Globus pallidus (tissue), 1 donor: ENCODE measurements at regions not wholly inside any gene's neighbourhood (a gene's known extent, or its start where the extent isn't known, plus 50 kb on each side); places are given as distances from the start of the nearest gene placed in this dataset.
"Not testable (repeated sequence)": the region's sequence is repeated elsewhere in the genome, so short reads cannot be mapped to it uniquely, and the experiment has no call there.

Source experiments
- DNase-seq: peaks from one replicate; pipeline ENCODE4 v3.0.0-alpha.2; 2015; ENCODE audit warnings: low spot score

DNA sequence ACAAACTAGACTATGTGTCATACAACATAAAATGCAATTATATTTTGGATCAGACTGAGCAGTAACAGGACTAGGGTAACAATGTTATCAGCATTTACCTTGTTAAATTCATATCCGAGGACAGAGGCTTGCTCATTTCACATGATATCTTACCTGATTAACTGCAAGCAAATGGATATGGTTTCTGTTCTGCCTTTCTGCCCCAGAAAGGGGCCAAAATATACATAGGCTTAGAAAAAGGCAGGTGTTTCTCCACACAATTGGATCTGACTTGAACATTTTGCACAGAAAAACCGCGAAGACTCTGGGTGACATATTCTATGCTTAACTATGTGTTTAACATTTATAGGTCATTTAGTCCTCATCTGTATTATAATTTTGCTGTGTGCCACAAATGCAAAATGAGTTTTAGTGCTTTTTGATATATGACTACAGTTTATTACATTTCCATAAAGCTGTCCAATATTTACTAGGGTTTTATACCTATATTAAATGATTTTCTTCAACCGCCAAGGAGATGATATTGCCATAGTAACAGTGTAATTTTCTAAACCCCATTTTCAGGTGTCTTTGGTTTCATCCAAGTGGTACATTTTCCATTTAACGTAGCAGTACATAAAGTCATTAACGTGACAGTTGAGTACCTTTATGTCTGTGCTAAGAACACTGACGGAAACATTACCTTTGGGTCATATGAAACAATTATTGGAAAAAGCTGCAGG lies 249.3 kb upstream of the KRR1 start:
- no peak for DNase-seq

DNA sequence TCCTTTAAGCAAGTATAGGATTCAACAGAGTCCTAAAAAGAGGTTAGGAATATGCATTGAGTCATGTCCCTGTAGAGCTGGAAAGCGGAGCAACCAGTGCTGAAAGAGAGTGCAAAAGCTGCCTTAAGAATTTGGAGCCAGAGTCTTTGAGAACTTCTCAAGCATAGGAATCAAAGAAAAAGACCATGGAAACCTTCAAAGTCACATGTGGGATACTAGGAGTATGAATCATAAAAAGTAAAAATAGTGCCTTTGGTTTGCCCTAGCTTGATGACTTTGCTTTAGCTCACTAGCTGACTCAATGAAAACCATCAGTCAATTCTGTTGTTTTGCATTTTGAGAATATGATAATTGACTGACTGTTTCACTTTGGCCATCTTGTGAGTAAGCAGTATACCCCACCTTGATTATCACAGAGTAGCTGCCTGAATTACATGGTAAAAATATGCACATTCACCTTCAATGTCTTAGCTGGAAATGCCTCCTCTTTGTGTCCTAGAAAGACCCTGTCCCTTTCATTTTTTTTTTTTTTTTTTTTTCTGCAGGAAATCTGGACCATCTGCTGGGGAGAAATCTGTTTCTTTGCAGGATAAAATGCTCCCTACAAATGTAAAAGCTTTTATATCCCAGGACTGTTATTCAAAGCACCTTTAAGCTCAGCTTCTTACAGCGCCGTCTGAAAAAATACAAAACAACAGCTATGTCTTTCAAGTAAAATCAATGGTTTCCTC lies 248.6 kb upstream of the KRR1 start:
- no peak for DNase-seq

DNA sequence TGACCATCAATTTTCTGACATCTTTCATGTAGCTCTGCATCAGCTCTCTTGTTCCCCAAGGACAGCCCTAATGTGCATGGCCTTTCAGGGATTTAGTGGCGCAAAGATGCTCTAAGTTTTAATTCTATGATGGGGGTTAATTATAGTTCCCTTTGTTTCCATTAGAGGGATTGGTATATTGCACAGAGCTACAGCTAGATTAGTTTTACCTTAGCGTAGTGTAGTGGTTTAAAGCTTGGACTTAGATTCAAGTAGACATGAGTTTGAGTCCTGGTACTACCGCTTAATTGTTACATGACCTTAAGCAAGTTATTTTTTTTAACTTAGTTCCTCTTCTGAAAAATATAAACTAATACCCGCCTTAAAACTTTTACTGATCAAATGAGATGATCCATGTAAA lies 247.8 kb upstream of the KRR1 start:
- no peak for DNase-seq

DNA sequence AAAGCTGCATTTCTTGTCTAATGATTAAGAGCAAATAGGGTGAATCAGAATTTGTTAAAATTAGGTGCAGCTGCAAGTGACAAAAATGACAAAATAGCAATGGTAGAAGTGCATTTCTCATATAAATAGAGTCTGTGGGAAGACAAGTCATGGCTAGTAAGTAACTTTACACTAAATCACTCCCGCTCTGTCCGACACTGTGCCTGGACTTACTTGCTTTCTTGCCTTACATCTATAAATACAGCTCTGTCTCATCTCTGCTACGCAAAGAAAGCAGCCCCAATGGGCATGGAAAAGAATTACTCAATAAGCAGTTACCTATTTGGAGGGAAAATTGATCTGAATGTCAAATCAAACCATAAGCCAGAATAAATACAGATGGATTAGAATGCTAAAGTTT lies 245.4 kb upstream of the KRR1 start:
- no peak for DNase-seq

DNA sequence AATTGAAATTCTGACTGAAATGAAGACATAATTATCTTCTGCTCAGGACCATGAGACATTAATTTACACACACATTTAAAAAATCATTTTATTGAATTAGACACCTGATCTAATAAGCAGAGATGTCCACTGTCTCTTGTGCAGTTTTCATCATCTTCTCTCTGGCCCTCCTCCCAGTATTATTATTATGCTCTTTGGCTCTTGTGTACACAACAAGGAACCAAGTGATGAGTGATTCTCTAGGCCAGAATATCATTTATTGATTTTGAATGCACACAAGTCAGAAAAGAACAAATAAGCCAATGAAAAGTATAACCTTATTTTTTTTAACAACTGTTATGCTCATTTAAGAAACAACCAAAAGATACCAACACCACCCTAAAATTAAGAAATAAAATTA lies 244.7 kb upstream of the KRR1 start:
- no peak for DNase-seq

DNA sequence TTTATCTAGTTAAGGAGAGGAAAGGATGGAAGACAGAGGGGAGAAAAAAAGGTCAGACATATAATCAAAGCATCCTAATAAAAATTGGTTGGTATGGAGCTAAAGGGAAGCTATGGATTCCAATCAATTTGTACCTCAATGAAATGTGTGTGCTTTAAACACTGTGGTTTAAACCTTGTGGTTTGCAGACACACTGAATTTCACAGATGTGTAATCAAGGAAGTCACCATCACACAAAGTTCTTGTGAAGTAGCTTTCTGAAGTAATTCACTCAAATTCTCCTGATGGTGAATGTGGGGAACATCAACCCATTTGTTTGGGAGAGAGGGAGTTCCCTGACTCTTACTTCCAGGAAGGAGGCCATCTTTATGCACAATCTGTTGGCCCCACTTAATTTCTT lies 243.3 kb upstream of the KRR1 start:
- no peak for DNase-seq

DNA sequence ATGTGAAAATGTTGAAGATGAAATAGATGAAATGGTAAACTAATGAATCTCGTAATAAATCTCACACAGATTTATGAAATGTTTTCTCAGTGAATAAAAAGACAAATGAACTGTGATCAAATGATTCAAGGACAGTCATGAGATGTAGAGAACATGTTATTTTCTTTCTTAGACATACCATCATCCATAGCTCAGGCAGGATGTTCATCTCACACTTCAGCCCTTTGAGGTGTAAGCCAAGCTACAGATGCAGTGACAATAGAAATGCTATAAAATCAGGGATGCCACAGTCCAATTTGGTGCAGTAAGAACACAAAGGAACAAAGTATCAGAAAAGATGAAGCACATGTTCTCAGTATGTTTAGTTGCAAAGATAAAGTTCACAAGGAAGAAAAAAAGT lies 242.7 kb upstream of the KRR1 start:
- DNase-seq, result no peak

DNA sequence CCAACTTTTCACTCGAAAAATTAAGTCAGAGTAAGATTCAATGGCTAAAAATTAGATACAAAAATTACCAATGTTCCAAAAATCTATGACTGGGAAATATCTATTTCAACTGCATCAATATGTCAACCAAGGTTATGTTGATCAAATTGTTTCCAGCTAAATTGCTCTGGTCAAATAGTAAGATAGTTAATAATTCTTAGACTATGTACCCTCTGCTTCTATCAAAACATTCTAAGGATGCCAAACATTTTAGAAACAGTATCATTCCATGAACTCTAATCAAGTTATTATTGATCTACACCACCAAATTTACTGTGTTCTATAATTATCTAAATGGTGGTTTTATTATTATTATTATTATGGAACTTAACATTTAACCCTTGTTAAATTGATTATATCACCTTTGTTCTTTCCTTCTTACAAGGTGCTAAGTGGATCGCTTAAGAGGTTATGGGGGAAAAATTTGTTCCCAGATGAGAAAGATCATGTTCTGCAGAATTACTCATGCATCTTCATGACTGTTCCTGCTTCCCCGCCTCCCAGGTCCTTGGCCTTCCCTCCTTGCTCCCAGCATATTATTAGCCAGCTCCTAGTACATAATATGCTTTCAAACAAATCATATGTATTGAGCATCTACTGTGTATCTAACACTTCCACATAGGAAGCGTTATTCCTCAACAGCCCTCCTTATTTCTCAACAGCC lies 240.5 kb upstream of the KRR1 start:
- no peak for DNase-seq

DNA sequence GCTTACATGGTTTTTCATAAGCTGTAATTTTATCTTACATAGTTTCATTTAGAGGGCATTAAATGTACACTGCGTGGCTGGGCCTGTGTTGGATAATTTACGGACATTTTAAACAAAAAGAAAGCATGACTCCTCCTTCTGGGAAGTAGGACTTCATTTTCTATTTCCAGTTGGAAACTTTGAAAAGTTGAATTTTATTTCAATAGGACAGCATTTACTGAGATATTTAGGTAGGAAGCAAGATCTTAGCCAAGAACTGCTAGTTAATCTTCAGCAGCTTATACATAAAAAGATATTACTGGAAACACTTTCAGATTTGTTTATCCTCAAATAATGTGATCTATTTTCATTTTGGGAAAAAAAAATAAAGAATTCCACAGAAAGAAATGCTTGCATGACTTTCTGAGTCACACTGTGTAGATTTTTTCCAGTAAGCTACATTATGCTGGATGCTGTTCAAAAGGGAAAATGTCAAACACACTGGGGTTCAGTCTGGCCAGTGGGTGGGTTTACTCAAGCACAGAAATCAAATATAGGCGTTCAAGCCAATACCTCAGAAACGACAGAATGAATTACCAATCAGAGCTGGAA lies 239.4 kb upstream of the KRR1 start:
- DNase-seq, result no peak

DNA sequence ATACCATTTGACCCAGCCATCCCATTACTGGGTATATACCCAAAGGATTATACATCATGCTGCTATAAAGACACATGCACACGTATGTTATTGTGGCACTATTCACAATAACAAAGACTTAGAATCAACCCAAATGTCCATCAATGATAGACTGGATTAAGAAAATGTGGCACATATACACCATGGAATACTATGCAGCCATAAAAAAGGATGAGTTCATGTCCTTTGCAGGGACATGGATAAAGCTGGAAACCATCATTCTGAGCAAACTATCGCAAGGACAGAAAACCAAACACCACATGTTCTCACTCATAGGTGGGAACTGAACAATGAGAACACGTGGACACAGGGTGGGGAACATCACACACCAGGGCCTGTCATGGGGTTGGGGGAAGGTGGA lies 237.6 kb upstream of the KRR1 start:
- not testable (repeated sequence) for DNase-seq

DNA sequence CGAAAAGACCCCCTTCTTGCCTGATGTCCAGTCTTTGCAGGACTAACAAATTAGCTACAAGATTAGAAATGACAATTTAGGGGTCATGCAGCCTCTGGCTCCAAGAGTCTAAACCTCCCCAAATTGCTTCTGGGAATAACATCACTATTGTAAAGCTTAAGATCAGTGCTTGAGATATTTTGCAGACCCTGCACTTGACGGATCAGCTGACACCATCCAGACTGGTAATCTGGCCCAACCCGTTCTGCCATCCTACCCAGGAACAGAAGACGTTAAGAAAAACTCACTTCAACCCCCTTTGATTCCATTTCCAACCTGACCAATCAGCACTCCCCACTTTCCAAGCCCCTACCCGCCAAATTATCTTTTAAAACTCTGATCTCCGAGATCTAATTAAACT lies 236.7 kb upstream of the KRR1 start:
- no peak for DNase-seq

DNA sequence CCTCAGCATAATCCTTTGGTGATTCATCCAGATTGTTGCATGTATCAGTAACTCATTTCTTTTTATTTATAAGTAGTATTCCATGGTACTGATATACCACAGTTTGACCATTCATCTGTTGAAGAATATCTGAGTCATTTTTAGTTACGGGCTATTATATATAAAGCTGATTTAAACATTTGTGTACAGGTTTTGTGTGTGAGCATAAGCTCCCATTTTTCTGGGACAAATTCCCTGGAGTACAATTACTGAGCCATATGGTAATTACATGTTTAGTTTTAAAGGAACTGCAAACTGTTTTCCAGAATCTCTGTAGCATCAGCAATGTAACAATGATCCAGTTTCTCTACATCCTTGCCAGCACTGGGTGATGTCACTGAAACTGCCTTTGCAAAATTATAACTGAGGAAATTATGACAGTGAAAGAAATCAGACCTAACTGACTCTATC lies 236.2 kb upstream of the KRR1 start:
- no peak for DNase-seq

DNA sequence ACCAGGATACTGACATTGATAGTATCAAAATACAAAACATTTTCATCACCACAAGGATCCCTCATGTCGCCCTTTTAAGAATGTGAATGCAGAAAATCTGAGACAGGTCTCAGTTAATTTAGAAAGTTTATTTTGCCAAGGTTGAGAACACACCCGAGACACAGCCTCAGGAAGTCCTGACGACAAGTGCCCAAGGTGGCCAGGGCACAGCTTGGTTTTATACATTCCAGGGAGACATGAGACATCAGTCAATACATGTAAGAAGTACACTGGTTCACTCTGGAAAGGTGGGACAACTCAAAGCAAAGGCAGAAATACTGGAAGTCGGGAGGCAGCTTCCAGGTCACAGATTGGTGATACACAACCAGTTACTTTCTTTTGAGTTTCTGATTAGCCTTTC lies 235.2 kb upstream of the KRR1 start:
- DNase-seq, result no peak

DNA sequence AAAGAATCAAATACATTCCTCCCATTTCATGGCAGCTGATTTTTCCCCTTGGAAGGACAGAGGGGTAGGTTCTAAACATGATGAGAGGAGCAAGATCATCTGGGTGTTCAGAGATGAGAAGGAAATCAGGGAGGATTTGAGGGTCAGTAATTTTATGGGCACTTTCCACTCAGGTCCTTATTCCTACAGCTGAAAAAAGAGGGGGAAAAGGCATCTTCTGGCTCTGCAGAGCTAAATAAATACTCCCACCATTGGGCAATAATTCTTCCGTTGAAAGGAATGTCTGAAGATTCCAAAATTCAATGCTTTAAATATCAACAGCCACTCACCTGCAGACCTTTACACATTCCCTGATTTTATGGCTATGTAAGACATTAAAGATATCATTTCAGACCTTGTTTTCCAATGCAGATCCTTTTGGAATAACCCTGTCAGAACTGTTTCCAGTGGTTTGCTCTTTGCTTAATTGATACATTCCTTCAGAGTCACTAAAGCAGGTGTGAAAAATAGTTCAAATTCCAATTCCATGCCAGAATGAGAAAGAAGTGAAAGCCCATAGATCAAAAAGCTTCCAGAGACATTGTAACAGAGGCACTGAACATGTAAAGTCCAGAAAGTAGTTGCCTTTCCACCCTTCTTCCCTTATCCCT lies 233.3 kb upstream of the KRR1 start:
- no peak for DNase-seq

DNA sequence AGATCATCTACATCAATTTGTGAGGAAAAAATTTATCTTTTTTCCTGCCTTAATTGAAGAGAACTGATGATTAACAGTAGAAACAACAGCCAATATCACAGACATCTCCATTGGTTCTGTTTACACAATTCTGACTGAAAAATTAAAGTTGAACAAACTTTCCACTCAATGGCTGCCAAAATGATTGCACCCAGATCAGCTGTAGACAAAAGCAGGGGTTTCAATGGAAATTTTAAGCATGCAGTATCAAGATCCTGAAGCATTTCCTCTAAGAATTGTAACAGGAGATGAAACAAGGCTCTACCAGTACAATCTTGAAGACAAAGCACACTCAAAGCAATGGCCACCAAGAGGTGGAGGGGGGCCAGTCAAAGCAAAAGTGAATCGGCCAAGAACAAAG lies 231.6 kb upstream of the KRR1 start:
- no peak for DNase-seq

DNA sequence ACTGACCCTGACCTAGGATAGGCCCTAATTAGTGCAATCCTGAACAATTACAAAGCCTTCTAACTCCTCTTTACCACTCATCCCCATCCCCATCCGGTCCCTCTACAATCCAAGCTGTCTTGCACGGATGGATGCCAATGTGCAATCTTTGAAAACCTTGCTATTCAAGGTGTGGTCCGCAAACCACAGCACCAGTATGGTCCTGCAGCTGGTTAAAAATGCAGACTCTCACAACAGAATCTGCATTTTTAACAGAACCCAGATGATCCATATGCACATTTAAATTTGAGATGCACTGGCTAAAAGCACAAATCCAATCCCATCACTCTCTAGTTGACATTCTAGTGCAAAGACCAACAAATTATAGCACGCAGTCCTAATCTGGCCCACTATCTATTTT lies 230.6 kb upstream of the KRR1 start:
- no peak for DNase-seq

DNA sequence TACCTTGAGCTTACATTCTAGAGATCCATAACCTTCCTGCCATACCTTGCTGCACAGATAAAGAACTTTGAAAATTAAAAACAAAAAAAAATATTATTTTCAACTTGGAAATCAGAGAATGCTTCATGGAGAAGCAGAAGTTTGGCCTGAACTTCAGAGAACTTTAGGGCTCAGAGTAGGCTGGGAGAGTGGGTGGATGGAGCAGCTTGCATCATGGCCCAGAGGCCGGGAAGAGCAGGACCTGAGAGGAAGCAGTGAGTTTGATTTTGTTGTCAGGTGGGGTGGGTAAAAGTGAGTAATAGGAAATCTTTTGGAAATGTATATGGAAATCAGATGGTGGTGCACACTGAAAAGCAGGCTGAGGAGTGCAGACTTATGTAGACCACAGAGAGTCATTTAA lies 228.5 kb upstream of the KRR1 start:
- no peak for DNase-seq

DNA sequence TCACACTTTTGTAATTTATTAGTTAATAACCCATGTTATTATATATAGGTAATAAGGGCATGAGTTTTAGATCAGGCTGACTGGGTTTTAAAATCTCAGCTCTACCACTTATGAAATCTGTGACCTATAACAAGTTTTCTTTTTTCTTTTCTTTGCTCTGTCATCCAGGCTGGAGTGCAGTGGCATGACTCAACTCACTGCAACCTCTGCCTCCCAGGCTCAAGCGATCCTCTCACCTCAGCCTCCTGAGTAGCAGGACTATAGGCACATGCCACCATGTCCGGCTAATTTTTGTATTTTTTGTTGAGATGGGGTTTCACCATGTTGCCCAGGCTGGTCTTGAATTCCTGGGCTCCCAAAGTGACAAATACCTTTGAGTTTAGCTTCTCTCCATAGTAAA lies 227.7 kb upstream of the KRR1 start:
- not testable (repeated sequence) for DNase-seq

DNA sequence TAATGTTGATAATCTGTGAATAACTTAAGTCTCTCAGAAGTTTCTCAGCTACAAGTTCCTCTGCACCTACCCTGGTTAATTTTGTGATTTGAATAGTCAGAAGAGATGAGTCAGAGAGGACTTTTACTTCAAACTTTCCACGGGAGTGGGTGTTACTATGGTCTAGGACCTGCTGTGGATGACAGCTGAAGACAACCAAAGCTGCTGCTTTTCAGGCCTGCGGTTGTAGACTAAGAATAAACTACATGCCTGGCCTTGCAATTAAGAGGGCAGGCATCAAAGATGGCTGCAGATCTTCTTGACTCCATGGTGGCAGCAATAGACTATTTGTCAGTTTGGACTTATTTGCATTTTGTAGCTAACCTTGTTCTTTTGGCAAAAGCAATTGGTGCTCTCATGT lies 227.1 kb upstream of the KRR1 start:
- no peak for DNase-seq

DNA sequence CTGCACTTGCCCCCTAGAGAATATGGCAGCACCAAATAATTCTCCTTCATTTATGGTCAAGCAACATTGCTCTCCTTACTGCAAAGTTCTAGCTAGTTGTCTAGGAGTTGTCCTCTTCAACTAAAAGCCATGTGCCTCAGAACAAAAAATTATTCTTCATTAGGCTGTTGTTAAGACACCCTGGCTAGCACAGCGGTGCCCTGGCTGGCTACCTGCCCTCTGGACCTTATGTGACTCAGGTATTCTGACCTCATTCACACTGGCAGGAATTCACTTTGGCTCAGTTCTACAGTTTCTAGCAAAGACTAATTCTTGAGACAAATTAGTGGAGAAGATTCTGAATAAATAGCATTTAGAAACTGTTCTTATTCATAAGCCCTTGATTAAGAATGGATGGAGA lies 224.4 kb upstream of the KRR1 start:
- DNase-seq, result peak; percentile 61

DNA sequence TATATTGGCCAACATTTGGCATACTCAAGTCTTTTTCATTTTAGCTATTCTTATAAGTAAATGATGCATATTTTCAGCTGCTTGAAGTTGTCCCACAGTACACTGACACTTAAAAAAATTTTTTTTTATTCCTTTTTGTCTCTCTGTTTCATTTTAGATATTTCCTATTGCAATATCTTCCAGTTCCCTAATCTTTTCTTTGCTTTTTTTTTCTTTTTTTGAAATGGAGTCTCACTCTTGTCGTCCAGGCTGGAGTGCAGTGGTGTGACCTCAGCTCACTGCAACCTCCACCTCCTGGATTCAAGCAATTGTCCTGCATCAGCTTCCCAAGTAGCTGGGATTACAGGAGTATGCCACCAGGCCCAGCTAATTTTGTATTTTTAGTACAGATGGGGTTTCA lies 217.4 kb upstream of the KRR1 start:
- no peak for DNase-seq

DNA sequence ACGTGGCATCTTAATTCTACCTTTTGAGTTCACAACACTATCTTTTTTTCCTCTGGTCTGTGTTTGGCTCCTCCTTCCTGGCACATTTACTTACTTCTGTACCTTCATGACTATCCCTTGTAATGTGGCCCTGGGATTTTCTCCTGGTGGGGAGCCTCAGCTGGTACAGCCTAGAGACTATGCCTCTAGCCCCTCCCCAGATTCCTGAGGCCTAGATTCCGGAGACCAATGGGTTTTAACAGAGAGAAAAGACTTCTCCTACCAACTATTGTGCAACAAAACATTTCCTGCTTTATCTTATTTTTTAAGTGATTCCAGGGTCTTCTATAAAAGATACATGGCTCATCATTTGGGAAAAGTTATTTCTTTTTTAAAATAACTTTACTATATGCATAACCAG lies 216.2 kb upstream of the KRR1 start:
- no peak for DNase-seq
